ENCODE measurements at regions not wholly inside any gene's neighbourhood (a gene's known extent, or its start where the extent isn't known, plus 50 kb on each side); places are given as distances from the start of the nearest gene placed in this dataset.

GRCh38 chr5:96083361-96083881 is 121.8 kb upstream of the ELL2 start:
- TF ChIP-seq CTCF (IDR thresholded peaks at IDR 0.05) (no peak), EP300 (IDR thresholded peaks at IDR 0.05) (no peak), POLR2A (IDR thresholded peaks at IDR 0.05) (no peak)

Data from stomach (tissue), 4 donors.